Chondrocyte (in vitro differentiated cells): ENCODE measurements at regions not wholly inside any gene's neighbourhood (a gene's known extent, or its start where the extent isn't known, plus 50 kb on each side); places are given as distances from the start of the nearest gene placed in this dataset.

ENCODE experiments used
- DNase-seq: peaks from one replicate; pipeline ENCODE4 v3.0.0; 2021; ENCODE audit warnings: mixed read lengths, low spot score
- H3K27ac Mint-ChIP-seq: one replicate; pipeline ENCODE4 v1.8.0; 2021; ENCODE audit warnings: mild to moderate bottlenecking, moderate library complexity, mixed read lengths; ENCODE audit not compliant: unreplicated experiment
- H3K27me3 Mint-ChIP-seq: 2 replicates; pipeline ENCODE4 v1.8.0; 2021; ENCODE audit warnings: low read depth, mixed read lengths
- H3K36me3 Mint-ChIP-seq: 2 replicates; pipeline ENCODE4 v1.8.0; 2021; ENCODE audit warnings: low read depth, mixed read lengths
- H3K4me1 Mint-ChIP-seq: 2 replicates; pipeline ENCODE4 v1.8.0; 2021; ENCODE audit warnings: low read depth, mild to moderate bottlenecking, mixed read lengths
- H3K4me3 Mint-ChIP-seq: one replicate; pipeline ENCODE4 v1.8.0; 2021; ENCODE audit warnings: mild to moderate bottlenecking, moderate library complexity, mixed read lengths; ENCODE audit not compliant: unreplicated experiment
- H3K9me3 Mint-ChIP-seq: 2 replicates; pipeline ENCODE4 v1.8.0; 2021; ENCODE audit warnings: low read depth, mixed read lengths
- TF ChIP-seq, protein P1 (sequence below): fragments of 200-600 bp; sonication (generic); IDR thresholded peaks from 2 replicates; pipeline ENCODE4 v1.5.0; 2021; ENCODE audit warnings: antibody characterized with exemption, mild to moderate bottlenecking, moderate library complexity

DNA sequence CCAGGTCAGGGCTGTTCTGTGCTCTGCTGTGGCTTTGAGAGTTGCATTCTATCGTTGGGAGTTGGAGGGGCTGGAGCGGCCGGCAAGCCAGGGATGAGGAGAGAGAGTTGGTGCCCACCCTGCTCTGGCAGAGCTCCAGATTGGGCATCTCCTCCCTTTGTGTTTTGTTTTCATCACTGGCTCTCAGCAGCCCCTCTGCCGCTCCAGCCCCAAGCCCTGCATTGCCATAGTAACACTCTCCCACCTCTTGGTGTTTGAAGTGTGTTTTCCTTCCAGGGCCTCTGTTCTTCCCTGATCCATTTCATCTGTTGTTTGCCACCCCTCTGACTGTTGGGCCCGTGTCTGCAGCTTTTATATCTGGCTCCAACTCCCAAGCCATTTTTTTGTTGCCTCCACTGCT lies 152.7 kb downstream of the URB2 start:
- H3K4me1 Mint-ChIP-seq, result no peaks in the 10 kb centered on the region
- H3K9me3 Mint-ChIP-seq, result peaks cover 3% of the 10 kb centered on the region
- TF ChIP-seq, protein P1, sequence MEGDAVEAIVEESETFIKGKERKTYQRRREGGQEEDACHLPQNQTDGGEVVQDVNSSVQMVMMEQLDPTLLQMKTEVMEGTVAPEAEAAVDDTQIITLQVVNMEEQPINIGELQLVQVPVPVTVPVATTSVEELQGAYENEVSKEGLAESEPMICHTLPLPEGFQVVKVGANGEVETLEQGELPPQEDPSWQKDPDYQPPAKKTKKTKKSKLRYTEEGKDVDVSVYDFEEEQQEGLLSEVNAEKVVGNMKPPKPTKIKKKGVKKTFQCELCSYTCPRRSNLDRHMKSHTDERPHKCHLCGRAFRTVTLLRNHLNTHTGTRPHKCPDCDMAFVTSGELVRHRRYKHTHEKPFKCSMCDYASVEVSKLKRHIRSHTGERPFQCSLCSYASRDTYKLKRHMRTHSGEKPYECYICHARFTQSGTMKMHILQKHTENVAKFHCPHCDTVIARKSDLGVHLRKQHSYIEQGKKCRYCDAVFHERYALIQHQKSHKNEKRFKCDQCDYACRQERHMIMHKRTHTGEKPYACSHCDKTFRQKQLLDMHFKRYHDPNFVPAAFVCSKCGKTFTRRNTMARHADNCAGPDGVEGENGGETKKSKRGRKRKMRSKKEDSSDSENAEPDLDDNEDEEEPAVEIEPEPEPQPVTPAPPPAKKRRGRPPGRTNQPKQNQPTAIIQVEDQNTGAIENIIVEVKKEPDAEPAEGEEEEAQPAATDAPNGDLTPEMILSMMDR, result no peak
- peaks cover 8% of the 10 kb centered on the region for H3K27me3 Mint-ChIP-seq
- H3K4me3 Mint-ChIP-seq, result no peak overlapping the region
- H3K27ac Mint-ChIP-seq, result no peak overlapping the region
- no peak for DNase-seq
- no peaks in the 10 kb centered on the region for H3K36me3 Mint-ChIP-seq

DNA sequence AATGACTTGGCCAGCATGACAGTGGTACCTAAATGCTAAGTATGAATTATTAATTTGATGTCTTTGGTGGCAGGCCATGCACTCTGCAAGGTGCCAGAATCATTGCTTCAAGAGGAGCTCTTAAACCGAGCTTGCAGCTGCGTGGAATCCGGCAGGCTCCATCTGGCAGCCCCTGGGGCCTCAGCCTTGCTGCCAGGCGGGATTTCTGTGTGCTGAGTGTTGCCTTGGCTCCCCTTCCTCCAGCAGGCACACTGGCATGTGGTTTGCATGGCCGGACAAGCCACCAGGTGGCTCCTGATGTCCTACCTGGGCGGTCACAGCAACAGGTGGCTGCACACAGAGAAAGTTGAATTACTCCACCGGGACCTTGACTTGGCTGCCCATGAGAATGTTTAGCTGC lies 155.4 kb downstream of the URB2 start:
- Mint-ChIP-seq H3K4me1 (no peaks in the 10 kb centered on the region), H3K27ac (no peak overlapping the region), H3K27me3 (peaks cover 5% of the 10 kb centered on the region), H3K4me3 (no peak overlapping the region), H3K9me3 (peaks cover 4% of the 10 kb centered on the region), H3K36me3 (peaks cover 2% of the 10 kb centered on the region)
- TF ChIP-seq, protein P1, result no peak
- no peak for DNase-seq

DNA sequence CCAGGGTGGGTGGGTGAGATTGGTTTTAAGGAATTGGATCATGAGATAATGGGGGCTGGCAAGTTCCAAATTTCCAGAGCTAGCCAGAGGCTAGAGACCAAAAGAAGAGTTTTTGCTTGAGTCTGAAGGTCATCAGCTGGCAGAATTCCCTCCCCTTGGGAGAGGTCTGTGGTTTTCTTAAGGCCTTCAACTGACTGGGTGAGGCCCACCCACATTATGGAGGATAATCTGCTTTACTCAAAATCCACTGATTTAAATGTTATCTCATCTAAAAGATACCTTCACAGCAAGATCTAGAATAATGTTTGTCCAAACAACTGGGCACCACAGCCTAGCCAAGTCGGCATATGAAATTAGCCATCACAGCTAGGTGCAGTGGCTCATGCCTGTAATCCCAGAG lies 156.4 kb downstream of the URB2 start:
- Mint-ChIP-seq H3K9me3 (peaks cover 10% of the 10 kb centered on the region), H3K36me3 (peaks cover 4% of the 10 kb centered on the region), H3K27ac (no peak overlapping the region), H3K27me3 (peaks cover 5% of the 10 kb centered on the region), H3K4me1 (no peaks in the 10 kb centered on the region), H3K4me3 (no peak overlapping the region)
- TF ChIP-seq, protein P1, result no peak
- no peak for DNase-seq

DNA sequence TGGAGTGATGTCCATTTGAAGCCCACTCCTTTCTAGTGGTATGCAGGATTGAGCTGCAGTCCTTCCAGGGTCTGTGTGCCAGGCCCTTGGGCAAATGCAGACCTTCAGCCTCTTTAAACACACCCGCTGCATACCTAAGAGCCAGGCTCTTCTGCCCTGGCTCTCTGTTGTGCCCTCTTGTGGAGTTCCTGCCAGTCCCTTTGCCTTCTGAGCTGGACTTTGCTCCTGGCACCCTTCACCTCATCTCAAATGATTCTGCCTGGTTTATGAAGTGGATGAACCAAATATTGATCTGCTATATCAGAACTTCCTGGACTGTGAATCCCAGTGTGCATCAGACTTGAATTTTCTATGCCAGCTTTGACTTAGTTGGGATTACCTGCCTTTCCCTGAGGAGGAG lies 158.8 kb downstream of the URB2 start:
- peaks cover 7% of the 10 kb centered on the region for H3K27me3 Mint-ChIP-seq
- no peak overlapping the region for H3K4me3 Mint-ChIP-seq
- H3K4me1 Mint-ChIP-seq, result no peaks in the 10 kb centered on the region
- no peak overlapping the region for H3K27ac Mint-ChIP-seq
- DNase-seq, result no peak
- peaks cover 7% of the 10 kb centered on the region for H3K36me3 Mint-ChIP-seq
- TF ChIP-seq, protein P1, result no peak
- H3K9me3 Mint-ChIP-seq, result peaks cover 10% of the 10 kb centered on the region

DNA sequence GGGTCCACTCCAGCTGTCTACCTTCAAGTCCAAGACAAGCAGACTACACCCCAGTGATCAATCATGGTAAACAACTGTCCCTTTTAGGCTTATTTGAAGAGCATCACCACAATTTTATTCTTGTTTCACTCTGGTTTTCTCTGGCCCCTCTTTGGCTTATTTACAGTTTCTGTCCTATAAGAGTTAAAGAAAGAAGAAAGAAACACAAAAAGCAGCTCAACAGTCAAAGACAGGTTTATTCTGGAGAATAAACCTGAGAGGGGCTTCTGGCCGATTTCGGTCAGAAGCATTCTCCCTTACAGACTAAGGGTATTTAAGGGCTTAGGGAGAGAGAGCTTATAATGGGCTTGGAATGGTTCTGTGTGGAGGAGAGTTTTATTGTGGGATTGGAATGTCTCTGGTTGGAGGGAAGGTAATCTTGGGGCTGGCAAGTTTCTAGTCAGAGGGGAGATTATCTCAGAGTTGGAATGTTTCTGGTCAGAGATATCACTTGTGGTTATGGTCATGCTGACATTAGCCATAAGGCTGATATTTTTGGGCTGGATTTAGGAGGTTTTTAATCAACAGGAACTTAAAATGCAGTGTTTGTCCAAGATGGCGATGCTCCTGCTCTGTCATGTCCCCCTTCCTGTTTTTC lies 161.0 kb downstream of the URB2 start:
- Mint-ChIP-seq H3K4me1 (no peaks in the 10 kb centered on the region), H3K4me3 (no peak overlapping the region), H3K27me3 (peaks cover 7% of the 10 kb centered on the region), H3K36me3 (peaks cover 7% of the 10 kb centered on the region), H3K27ac (no peak overlapping the region), H3K9me3 (peaks cover 17% of the 10 kb centered on the region)
- no peak for DNase-seq
- TF ChIP-seq, protein P1, result no peak
